ENCODE measurements at regions not wholly inside any gene's neighbourhood (a gene's known extent, or its start where the extent isn't known, plus 50 kb on each side); places are given as distances from the start of the nearest gene placed in this dataset.

DNA sequence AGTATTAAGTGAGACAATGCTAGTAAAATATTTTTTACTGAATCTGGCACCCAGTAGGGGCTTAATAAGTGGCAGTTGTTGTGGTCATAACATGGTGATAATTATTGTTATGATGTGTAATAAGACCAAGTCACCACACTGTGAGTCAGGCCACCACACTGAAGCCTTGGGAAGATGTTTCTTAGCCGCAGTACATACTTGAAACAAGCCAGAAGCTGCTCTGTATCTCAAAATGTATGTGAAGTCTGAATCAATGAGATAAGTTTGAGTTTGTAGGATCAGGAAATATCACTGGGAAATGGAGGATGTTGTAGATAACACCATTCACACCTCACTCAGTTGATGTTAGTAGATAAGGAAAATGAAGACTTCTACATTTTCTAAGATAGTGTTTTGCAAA is 51.3 kb upstream of the PTPN3 start:
- Histone ChIP-seq H3K4me3 (ENCODE audit: low read length) (no peak overlapping the region), H3K9me3 (ENCODE audit: control insufficient read depth in 2 of 3, low read length in 3 of 3) (no peaks in the 10 kb centered on the region), H3K4me1 (ENCODE audit: control insufficient read depth in 2 of 2, insufficient read depth in 2 of 2, low read length in 2 of 2) (no peaks in the 10 kb centered on the region), H3K27me3 (ENCODE audit: control insufficient read depth in 2 of 2, insufficient read depth in 2 of 2, low read length in 2 of 2) (no peaks in the 10 kb centered on the region), H3K36me3 (ENCODE audit: control insufficient read depth in 2 of 3, insufficient read depth in 3 of 3, low read length in 3 of 3) (no peaks in the 10 kb centered on the region), H3K27ac (ENCODE audit: low read depth, low read length) (no peak overlapping the region)
- ATAC-seq (no peak), DNase-seq (no peak)
- Mint-ChIP-seq H3K4me1 (no peaks in the 10 kb centered on the region), H3K9me3 (peaks cover 4 to 46% (median 21%) of the 10 kb centered on the region in 11 donors), H3K4me3 (no peak overlapping the region), H3K27ac (no peak overlapping the region), H3K27me3 (peaks cover 10 to 46% (median 21%) of the 10 kb centered on the region in 5 donors), H3K36me3 (peaks cover 0 to 10% (median 0%) of the 10 kb centered on the region in 5 donors)
- ChIA-PET POLR2A (no interaction called here), CTCF (no interaction called here)
- intact Hi-C loops (cut with micrococcal nuclease), result no loop called here

DNA sequence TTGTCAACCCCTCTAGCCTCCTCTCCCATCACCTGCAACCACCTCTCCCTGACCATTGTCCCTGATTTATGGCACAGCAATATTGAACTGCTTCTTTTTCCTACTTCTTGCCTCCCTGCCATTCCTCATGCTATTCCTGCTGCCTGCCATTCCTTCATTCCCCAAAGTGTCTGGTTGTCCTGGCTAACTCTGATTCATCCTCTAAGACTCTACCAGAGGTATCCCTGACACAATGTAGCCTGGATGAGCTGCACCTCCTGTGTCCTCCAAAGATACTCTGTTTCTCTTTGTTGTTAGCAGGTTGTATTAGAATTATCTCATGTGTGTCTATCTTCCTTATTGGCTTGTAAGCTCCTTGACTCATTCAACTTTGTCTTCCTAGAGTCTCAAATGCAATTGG is 53.5 kb upstream of the PTPN3 start:
- Mint-ChIP-seq H3K4me3 (no peak overlapping the region), H3K9me3 (peaks cover 4 to 34% (median 20%) of the 10 kb centered on the region in 11 donors), H3K27me3 (peaks cover 11 to 50% (median 26%) of the 10 kb centered on the region in 5 donors), H3K27ac (no peak overlapping the region), H3K36me3 (peaks cover 0 to 10% (median 0%) of the 10 kb centered on the region in 5 donors), H3K4me1 (no peaks in the 10 kb centered on the region)
- no peaks in the 10 kb centered on the region for H3K27me3 ChIP-seq (ENCODE audit: control insufficient read depth in 2 of 2, insufficient read depth in 2 of 2, low read length in 2 of 2)
- H3K4me1 ChIP-seq (ENCODE audit: control insufficient read depth in 2 of 2, insufficient read depth in 2 of 2, low read length in 2 of 2), result no peaks in the 10 kb centered on the region
- ChIA-PET CTCF (no interaction called here), POLR2A (no interaction called here)
- DNase-seq, result no peak
- H3K27ac ChIP-seq (ENCODE audit: low read depth, low read length), result no peak overlapping the region
- no peaks in the 10 kb centered on the region for H3K36me3 ChIP-seq (ENCODE audit: control insufficient read depth in 2 of 3, insufficient read depth in 3 of 3, low read length in 3 of 3)
- ATAC-seq, result no peak
- intact Hi-C loops (cut with micrococcal nuclease), result no loop called here
- H3K4me3 ChIP-seq (ENCODE audit: low read length), result no peak overlapping the region
- H3K9me3 ChIP-seq (ENCODE audit: control insufficient read depth in 2 of 3, low read length in 3 of 3), result no peaks in the 10 kb centered on the region

DNA sequence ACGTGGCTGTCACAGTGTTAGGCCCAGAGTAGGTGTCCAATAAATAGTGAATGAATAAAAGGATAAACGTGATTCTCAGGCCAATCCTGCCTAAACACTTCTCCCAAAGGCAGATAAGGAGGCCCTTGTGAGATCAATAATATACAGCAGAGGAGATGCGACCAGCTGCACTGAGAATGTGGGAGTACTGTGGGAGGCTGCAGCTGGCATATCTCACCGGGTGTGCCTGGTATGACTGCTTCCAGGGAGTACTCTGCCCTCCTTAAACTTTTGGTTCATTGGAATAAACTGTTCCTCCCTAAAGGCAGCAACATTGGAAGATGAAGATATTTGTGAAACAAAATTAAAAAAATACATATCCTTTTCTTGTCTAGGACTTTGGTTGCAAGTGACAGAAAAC is 57.1 kb upstream of the PTPN3 start:
- no peak overlapping the region for H3K27ac ChIP-seq (ENCODE audit: low read depth, low read length)
- Mint-ChIP-seq H3K36me3 (peaks cover 0 to 1% (median 0%) of the 10 kb centered on the region in 5 donors), H3K27ac (no peak overlapping the region), H3K9me3 (peaks cover 0 to 18% (median 3%) of the 10 kb centered on the region in 11 donors), H3K4me3 (no peak overlapping the region), H3K27me3 (peaks cover 1 to 36% (median 18%) of the 10 kb centered on the region in 5 donors), H3K4me1 (no peaks in the 10 kb centered on the region)
- H3K27me3 ChIP-seq (ENCODE audit: control insufficient read depth in 2 of 2, insufficient read depth in 2 of 2, low read length in 2 of 2), result no peaks in the 10 kb centered on the region
- H3K36me3 ChIP-seq (ENCODE audit: control insufficient read depth in 2 of 3, insufficient read depth in 3 of 3, low read length in 3 of 3), result no peaks in the 10 kb centered on the region
- no peak for DNase-seq
- intact Hi-C loops (cut with micrococcal nuclease), result no loop called here
- peaks cover 0 to 3% (median 0%) of the 10 kb centered on the region in 3 experiments for H3K9me3 ChIP-seq (ENCODE audit: control insufficient read depth in 2 of 3, low read length in 3 of 3)
- ChIA-PET POLR2A (no interaction called here), CTCF (no interaction called here)
- no peaks in the 10 kb centered on the region for H3K4me1 ChIP-seq (ENCODE audit: control insufficient read depth in 2 of 2, insufficient read depth in 2 of 2, low read length in 2 of 2)
- ATAC-seq, result no peak
- H3K4me3 ChIP-seq (ENCODE audit: low read length), result no peak overlapping the region

DNA sequence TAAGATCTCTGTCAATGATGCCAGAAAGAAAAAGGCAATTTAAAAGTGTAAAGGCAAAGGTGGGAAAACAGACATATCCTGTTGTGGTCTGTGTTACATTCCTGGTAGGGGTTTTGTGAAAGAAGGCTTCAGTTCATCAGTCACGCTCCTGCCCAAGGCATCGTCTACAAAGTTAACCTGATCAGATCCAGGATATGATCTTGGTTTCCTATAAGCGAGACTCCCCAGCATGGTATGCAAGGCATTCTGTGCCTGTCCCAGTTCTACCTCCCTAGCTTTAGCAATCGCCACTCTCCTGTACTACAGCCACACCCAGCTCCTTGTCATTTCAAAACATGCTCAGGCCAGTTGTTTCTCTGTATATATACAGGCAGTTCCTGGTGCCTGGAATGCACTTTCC is 58.0 kb upstream of the PTPN3 start:
- Histone ChIP-seq H3K4me1 (ENCODE audit: control insufficient read depth in 2 of 2, insufficient read depth in 2 of 2, low read length in 2 of 2) (no peaks in the 10 kb centered on the region), H3K27ac (ENCODE audit: low read depth, low read length) (no peak overlapping the region), H3K27me3 (ENCODE audit: control insufficient read depth in 2 of 2, insufficient read depth in 2 of 2, low read length in 2 of 2) (no peaks in the 10 kb centered on the region), H3K9me3 (ENCODE audit: control insufficient read depth in 2 of 3, low read length in 3 of 3) (peaks cover 0 to 3% (median 0%) of the 10 kb centered on the region in 3 experiments), H3K36me3 (ENCODE audit: control insufficient read depth in 2 of 3, insufficient read depth in 3 of 3, low read length in 3 of 3) (no peaks in the 10 kb centered on the region), H3K4me3 (ENCODE audit: low read length) (no peak overlapping the region)
- Mint-ChIP-seq H3K36me3 (no peaks in the 10 kb centered on the region), H3K27ac (no peak overlapping the region), H3K4me3 (no peak overlapping the region), H3K27me3 (peaks cover 6 to 40% (median 18%) of the 10 kb centered on the region in 5 donors), H3K9me3 (peaks cover 0 to 17% (median 3%) of the 10 kb centered on the region in 11 donors), H3K4me1 (no peaks in the 10 kb centered on the region)
- CTCF ChIA-PET, result no interaction called here
- POLR2A ChIA-PET, result no interaction called here
- intact Hi-C loops (cut with micrococcal nuclease), result no loop called here
- DNase-seq (no peak), ATAC-seq (no peak)

DNA sequence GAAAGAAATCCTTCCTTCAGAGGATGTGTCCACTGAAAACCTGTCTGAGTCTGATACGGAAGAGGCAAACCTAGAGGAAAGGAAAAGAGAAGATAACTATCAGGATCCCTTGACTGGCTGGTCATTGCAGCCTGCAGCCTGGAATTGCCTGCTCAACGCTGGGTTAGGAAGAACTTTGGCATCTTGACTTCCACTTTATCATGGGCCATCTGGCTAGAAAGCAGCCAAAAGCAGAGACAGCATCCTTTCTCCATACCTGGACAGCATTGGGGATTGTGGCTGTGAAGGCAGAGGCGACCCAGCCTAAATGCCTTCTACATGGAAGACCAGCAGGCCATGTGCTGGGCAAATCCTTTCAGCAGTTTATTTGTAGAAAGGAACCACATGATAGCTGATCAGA is 58.7 kb upstream of the PTPN3 start:
- H3K27me3 Mint-ChIP-seq, result peaks cover 8 to 33% (median 12%) of the 10 kb centered on the region in 5 donors
- no peak for DNase-seq
- H3K9me3 ChIP-seq (ENCODE audit: control insufficient read depth in 2 of 3, low read length in 3 of 3), result peaks cover 0 to 3% (median 0%) of the 10 kb centered on the region in 3 experiments
- ChIA-PET CTCF (no interaction called here), POLR2A (no interaction called here)
- H3K36me3 ChIP-seq (ENCODE audit: control insufficient read depth in 2 of 3, insufficient read depth in 3 of 3, low read length in 3 of 3), result no peaks in the 10 kb centered on the region
- no peaks in the 10 kb centered on the region for H3K4me1 ChIP-seq (ENCODE audit: control insufficient read depth in 2 of 2, insufficient read depth in 2 of 2, low read length in 2 of 2)
- H3K27me3 ChIP-seq (ENCODE audit: control insufficient read depth in 2 of 2, insufficient read depth in 2 of 2, low read length in 2 of 2), result no peaks in the 10 kb centered on the region
- no peak overlapping the region for H3K27ac Mint-ChIP-seq
- H3K4me1 Mint-ChIP-seq, result no peaks in the 10 kb centered on the region
- ATAC-seq, result no peak
- H3K9me3 Mint-ChIP-seq, result peaks cover 0 to 10% (median 1%) of the 10 kb centered on the region in 11 donors
- no peaks in the 10 kb centered on the region for H3K36me3 Mint-ChIP-seq
- no peak overlapping the region for H3K27ac ChIP-seq (ENCODE audit: low read depth, low read length)
- no peak overlapping the region for H3K4me3 Mint-ChIP-seq
- no peak overlapping the region for H3K4me3 ChIP-seq (ENCODE audit: low read length)
- intact Hi-C loops (cut with micrococcal nuclease), result no loop called here

DNA sequence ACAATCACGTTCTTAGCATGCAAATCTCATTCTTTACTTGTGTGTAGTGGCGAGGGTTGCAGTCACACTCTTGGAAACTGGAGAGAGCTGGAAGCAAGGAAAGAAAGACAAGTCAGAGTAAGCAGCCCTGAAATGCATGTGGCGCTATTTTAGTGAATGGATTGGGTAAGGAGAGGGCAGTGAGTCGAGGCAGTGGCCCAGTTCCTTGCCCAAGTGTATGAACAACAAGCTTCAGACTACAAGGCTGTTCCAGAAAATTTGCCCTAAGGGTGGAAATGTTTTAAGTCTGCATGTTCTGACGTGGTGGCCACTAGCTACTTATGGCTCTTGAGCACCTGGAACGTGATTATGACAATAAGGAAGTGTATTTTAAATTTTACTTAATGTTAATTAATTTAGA is 59.4 kb upstream of the PTPN3 start:
- no peak overlapping the region for H3K27ac ChIP-seq (ENCODE audit: low read depth, low read length)
- Mint-ChIP-seq H3K27me3 (peaks cover 8 to 26% (median 11%) of the 10 kb centered on the region in 5 donors), H3K9me3 (peaks cover 0 to 7% (median 0%) of the 10 kb centered on the region in 11 donors), H3K27ac (no peak overlapping the region), H3K4me1 (no peaks in the 10 kb centered on the region), H3K4me3 (no peak overlapping the region), H3K36me3 (no peaks in the 10 kb centered on the region)
- H3K27me3 ChIP-seq (ENCODE audit: control insufficient read depth in 2 of 2, insufficient read depth in 2 of 2, low read length in 2 of 2), result no peaks in the 10 kb centered on the region
- ChIA-PET POLR2A (no interaction called here), CTCF (no interaction called here)
- intact Hi-C loops (cut with micrococcal nuclease), result no loop called here
- H3K4me3 ChIP-seq (ENCODE audit: low read length), result no peak overlapping the region
- no peaks in the 10 kb centered on the region for H3K4me1 ChIP-seq (ENCODE audit: control insufficient read depth in 2 of 2, insufficient read depth in 2 of 2, low read length in 2 of 2)
- H3K9me3 ChIP-seq (ENCODE audit: control insufficient read depth in 2 of 3, low read length in 3 of 3), result peaks cover 0 to 3% (median 0%) of the 10 kb centered on the region in 3 experiments
- DNase-seq, result no peak
- ATAC-seq, result no peak
- no peaks in the 10 kb centered on the region for H3K36me3 ChIP-seq (ENCODE audit: control insufficient read depth in 2 of 3, insufficient read depth in 3 of 3, low read length in 3 of 3)

DNA sequence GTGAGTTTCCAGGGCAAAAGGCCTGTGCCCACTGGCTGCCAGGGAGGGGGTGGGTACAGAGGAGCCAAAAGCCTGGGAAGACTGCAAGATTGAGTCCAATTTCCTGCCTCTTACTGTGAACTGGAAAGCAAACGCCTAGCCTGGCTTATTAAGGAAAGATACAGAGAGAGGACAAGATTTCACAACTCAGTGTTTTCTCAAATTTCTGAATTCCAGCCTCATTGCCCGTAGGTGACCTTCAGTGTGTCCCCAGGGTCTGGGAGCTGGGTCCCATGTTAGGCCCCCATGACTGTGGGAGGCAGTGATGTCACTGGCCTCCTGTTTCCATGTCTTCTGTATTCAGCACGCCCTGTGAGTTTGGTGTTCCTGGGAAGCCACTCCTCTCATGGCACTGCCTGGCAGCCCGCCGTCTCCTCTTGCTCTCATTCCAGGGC is 60.6 kb upstream of the PTPN3 start:
- DNase-seq (no peak), ATAC-seq (no peak)
- CTCF ChIA-PET, result no interaction called here
- H3K9me3 Mint-ChIP-seq, result peaks cover 0 to 3% (median 0%) of the 10 kb centered on the region in 11 donors
- H3K4me1 Mint-ChIP-seq, result no peaks in the 10 kb centered on the region
- H3K4me3 ChIP-seq (ENCODE audit: low read length), result no peak overlapping the region
- H3K27me3 ChIP-seq (ENCODE audit: control insufficient read depth in 2 of 2, insufficient read depth in 2 of 2, low read length in 2 of 2), result no peaks in the 10 kb centered on the region
- no peaks in the 10 kb centered on the region for H3K36me3 ChIP-seq (ENCODE audit: control insufficient read depth in 2 of 3, insufficient read depth in 3 of 3, low read length in 3 of 3)
- no peak overlapping the region for H3K4me3 Mint-ChIP-seq
- H3K9me3 ChIP-seq (ENCODE audit: control insufficient read depth in 2 of 3, low read length in 3 of 3), result peaks cover 0 to 3% (median 0%) of the 10 kb centered on the region in 3 experiments
- intact Hi-C loops (cut with micrococcal nuclease), result no loop called here
- no peak overlapping the region for H3K27ac Mint-ChIP-seq
- no peak overlapping the region for H3K27ac ChIP-seq (ENCODE audit: low read depth, low read length)
- peaks cover 4 to 23% (median 15%) of the 10 kb centered on the region in 5 donors for H3K27me3 Mint-ChIP-seq
- no peaks in the 10 kb centered on the region for H3K36me3 Mint-ChIP-seq
- no peaks in the 10 kb centered on the region for H3K4me1 ChIP-seq (ENCODE audit: control insufficient read depth in 2 of 2, insufficient read depth in 2 of 2, low read length in 2 of 2)
- POLR2A ChIA-PET, result no interaction called here
